DMS53 treated with DMSO at 0.1 percent for 48 hours (cell line): ENCODE measurements at regions not wholly inside any gene's neighbourhood (a gene's known extent, or its start where the extent isn't known, plus 50 kb on each side); places are given as distances from the start of the nearest gene placed in this dataset.
"Not testable (repeated sequence)": the region's sequence is repeated elsewhere in the genome, so short reads cannot be mapped to it uniquely, and the experiment has no call there.

Experiments used
- DNase-seq: peaks from one replicate; lab custom pipeline; 2025; ENCODE audit not compliant: unreplicated experiment; lab: John Stamatoyannopoulos, UW

DNA sequence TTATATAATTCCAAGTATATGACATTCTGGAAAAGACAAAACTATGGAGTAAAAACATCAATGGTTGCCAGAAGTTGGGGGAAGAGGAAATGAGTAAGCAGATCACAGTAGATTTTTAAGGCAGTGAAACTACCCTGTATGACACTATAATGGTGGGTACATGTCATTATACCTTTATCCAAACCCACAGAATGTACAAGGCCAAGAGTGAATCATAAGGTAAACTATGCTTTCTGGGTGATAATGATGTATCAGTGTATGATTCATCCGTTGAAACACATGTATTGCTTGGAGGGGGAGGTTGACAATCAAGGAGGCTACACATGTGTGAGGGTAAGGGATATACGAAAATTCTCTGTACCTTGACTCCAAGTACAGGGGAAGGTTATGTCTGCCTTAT lies 862.7 kb downstream of the PLA2G4A start:
- peak; percentile 50 for DNase-seq

DNA sequence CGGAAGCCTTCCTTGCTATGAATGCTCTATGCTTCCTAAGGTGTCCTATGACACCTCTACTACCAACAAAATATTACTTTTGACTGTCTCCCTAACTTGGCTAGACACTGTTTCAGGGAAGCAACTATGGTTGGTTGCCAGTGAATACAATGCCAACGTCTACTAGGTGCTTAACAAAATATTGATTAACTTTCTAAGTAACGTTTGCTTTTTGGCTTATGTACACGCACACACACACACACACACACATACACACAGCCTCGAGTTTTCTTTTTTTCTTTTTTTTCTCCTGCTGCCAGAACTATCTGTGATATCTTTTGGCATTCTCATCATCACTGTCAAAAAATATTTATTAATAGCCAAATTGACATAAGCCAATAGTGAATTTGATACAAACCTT lies 864.0 kb downstream of the PLA2G4A start:
- no peak for DNase-seq

DNA sequence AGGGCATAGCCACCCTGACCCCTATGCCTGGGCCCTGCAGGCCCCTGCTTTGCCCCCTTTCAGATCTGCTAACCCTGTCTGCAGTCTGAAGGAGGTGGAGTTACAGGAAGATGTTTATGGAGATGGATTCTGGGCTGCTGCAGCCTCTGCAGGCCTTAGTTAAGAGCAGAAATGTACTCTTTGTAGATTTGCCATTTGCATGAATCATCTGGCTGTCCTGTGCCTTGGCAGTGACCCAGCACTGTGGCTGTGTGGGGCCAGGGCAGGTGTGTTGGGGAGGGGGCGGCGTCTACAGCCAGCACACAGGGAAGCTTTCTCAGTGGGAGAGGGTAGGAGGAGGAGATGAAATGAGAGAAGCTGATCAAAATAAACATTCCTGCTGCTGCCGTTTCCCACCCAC lies 867.3 kb downstream of the PLA2G4A start:
- DNase-seq, result no peak

DNA sequence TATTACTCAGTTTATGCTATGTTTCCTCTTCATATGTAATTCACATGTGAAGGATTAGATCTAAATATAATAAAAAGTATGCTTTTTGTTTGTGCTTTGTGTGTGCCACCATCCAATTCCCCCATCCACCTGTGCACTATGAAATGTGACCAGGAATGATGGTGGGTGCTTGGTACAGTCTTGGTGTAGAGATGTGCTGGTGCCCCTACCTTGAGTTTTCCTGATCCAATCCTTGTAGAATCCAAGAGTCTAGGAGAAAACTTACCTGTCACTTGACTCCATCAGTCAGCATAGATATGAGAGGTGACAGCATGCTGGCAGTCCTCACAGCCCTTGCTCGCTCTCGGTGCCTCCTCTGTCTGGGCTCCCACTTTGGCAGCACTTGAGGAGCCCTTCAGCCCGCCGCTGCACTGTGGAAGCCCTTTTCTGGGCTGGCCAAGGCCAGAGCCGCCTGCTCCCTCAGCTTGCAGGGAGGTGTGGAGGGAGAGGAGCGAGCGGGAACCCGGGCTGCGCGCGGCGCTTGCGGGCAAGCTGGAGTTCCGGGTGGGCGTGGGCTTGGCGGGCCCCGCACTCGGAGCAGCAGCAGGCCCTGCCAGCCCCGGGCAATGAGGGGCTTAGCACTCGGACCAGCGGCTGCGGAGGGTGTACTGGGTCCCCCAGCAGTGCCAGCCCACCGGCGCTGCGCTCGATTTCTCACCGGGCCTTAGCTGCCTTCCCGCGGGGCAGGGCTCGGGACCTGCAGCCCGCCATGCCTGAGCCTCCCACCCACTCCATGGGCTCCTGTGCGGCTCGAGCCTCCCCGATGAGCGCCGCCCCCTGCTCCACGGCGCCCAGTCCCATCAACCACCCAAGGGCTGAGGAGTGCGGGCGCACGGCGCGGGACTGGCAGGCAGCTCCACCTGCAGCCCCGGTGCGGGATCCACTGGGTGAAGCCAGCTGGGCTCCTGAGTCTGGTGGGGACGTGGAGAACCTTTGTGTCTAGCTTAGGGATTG lies 874.7 kb downstream of the PLA2G4A start:
- not testable (repeated sequence) for DNase-seq

DNA sequence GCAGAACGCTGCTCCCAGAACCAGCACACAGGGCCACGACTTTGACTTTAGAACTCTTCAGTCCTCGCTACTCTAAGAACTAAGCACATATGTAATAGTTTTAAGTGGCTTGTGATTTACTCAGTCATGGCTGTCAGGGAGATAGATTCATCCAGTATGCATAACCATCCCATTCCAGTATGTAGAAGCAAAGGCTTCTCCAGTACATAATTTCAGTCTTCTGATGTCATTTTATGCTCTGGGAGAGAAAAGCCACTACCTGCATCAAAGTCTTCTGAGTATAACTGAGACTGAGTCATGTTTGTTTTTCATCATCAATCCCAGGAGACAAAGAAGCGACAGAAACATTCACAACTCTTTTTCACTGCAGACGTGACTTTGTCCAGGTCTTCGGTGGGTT lies 885.7 kb downstream of the PLA2G4A start:
- DNase-seq, result no peak

DNA sequence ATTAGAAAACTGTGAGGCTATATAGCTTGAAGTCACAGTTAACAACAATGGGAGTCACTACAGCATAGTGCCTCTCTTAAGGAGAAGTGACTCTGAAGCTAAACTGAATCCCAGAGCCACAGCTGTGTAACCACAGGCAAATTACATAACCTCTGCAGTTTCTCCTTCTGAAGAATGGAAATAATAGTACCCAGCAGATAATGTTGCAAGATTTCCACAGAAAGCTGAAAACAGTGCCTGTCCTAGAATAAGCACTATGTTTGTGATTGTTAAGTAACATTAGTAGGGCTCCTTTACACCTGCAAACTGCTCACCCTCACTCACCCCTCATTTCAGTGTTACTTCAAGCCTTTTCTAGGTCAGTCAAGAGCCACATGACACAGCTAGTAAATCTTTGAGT lies 886.7 kb downstream of the PLA2G4A start:
- DNase-seq, result no peak

DNA sequence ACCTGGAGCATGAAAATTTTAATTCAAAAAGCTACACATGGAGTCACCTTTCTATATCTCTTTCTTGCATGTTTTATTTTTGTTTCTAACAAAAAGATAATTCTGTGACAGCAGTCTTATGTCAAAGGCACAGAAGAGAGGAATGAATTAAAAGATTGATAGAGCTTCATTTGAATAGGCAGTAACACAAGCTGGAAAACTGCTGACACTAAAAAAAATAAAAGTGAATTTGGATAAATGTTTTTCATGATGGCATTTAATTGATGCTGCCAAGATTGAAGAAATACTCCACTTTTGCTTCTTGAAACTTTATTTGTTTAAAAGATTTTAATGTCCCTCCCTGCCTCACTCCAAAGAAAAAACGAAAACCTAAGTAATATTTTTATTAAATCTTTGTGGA lies 887.4 kb downstream of the PLA2G4A start:
- DNase-seq, result no peak

DNA sequence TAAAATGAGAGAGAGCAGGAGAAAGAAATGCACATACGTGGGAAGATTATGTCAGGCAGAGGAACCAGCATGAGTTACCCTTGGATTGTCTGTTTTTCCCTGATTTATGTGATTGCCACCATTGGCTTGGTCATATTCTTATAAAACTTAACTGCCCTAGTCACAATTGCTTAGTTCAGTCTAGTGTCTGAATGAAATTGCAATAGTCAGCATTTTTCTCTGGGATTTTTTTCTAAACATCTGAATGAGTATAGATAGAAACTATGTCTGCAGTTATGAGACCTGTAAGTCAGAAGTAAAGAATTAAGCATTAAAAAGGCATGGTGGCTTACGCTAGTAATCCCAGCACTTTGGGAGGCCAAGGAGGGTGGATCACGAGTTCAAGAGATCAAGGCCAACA lies 889.8 kb downstream of the PLA2G4A start:
- peak; percentile 42 for DNase-seq

DNA sequence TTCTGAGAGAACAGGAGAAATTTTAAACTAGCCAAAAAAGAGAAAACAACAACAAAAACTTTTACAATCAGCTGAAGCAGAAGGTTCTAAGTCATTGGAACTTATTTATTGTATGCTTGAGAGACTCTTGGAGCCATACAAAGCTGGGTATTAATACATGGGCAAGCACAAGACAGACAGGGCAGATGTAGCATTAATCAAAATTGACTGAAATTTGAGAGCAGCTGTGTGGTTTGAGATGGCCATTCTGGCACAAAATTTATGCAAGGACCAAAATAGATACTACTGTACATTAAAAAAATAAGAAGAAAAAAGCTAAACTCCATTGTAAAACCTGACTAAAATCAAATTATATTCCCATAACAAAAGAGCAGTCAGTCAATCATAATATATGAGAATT lies 892.5 kb downstream of the PLA2G4A start:
- DNase-seq, result no peak

DNA sequence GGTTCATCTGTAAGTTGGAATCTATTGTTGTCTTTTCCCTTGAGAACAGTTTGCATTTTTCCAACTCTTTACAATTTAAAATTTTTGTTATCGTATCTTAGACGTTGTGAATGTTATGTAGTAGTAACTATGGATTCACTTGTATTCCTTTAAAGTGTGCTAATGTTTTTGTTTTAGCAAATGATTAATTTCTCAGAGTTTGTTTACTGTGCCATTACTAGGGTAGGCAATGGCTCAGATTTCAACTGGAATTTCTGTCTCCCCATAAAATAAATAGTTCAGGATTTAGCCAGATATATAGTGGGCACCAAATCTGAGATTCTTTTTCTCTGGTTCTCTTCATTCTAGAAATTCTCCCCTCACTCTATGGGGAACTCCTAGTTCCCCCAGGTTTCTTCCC lies 896.5 kb downstream of the PLA2G4A start:
- no peak for DNase-seq

DNA sequence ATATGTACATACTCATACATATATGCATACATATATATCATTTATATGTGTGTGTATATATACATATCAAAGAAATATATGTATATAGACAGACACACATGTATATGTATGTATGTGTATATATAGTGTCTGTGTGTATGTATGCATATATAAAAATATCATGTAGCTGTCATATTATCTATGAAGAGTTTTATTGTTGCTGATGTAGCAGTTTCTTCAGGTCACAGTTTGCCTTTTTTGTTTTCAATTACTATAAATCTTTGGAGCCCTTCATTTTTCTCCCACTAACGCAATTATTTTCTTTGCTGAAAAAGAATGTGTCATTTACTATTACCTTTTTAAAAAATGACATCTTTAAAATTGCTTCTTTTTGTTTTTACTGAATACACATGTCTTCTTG lies 904.5 kb downstream of the PLA2G4A start:
- no peak for DNase-seq

DNA sequence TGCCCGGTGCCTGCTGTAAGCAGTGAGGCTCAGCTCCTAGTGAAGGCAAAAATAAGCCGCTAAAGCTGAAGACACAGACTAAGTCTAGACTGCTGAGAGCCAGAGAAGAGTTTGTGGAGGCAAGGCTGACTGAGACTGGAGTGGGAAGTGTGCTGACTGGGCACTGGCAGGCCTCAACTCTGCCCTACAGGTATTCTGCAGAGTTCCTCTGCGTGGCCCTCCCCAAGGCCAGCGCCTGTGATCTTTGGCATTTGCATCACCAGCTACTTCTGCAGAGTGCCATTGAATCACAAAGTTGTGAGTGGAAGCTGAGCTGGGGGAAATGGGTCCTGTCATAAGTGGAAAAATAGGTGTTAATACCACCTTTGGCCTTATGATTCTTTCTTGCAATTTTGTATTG lies 905.7 kb downstream of the PLA2G4A start:
- no peak for DNase-seq

DNA sequence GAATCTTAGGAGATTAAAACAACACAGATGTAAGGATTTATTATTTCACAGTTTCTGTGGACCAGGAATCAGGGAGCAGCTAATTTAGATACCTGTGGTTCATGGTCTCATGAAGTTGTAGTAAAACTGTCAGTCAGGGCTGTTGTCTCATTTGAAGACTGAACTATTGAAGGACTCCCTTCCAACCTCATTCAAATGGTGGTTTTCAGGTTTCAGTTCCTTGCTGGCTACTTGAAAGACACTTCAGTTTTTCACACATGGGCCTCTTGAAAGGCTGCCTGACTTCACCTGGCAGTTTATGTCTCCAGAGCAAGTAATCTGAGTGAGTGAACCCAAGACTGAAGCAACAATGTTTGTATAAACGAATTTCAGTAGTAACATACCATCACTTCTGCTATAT lies 915.9 kb downstream of the PLA2G4A start:
- no peak for DNase-seq

DNA sequence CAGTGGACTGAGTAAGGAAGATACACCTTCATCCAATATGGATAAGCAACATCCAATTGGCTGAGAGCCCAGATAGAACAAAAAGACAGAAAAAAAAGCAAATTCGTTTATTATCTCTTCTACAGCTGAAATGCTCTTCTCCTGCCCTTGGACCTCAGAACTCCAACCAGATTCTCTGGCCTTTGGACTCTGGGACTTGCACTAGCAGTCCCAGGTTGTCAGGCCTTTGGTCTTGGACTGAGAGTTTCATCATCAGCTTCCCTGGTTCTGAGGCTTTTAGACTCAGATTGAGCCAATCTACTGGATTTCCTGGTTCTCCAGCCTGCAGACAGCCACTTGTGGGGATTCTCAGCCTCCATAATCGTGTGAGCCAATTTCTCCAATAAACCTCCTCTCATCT lies 926.8 kb downstream of the PLA2G4A start:
- DNase-seq, result no peak

DNA sequence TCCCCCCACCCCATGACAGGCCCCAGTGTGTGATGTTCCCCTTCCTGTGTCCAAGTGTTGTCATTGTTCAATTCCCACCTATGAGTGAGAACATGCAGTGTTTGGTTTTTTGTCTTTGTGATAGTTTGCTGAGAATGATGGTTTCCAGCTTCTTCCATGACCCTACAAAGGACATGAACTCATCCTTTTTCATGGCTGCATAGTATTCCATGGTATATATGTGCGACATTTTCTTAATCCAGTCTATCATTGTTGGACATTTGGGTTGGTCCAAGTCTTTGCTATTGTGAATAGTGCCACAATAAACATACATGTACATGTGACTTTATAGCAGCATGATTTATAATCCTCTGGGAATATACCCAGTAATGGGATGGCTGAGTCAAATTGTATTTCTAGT lies 927.9 kb downstream of the PLA2G4A start:
- not testable (repeated sequence) for DNase-seq

DNA sequence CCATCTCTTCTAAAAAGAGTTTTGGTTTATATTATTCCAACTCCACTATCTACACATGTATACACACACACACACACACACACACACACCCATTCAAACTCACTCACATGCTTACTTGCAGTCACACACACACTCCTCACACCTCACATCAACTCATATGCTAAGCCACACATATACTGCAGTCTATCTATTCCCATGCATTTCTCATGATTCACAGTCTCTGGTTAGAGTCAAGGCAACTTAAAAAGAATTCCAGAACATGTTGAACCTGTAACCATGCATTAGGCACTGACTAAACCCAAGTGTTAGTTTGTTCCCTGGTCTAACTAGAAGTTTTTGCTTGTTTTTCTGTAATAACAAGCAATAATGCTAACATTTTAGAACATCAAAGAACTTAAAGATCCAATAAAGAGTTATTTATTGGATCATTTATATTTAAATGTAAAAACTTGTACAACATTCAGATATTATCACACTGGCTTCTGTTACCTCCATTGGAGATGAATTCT lies 931.1 kb downstream of the PLA2G4A start:
- DNase-seq, result no peak

DNA sequence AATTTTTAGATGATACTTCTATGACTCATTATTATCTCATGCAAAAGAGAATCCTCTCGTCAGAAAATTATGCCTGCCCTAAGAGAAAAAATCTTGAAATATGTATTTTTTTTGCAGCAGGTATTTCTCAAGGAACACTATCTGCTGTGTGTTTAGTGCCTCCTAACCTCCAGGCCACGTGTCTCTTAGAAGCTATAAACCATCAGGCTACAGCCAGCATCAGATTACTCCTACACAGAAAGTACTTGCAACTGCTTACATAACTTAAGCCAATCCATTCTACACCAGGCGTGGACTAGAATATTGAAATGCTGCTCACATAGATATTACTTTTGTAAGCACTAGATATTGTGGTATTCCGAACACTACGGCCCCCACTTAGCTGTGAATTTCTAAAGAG lies 933.4 kb downstream of the PLA2G4A start:
- no peak for DNase-seq

DNA sequence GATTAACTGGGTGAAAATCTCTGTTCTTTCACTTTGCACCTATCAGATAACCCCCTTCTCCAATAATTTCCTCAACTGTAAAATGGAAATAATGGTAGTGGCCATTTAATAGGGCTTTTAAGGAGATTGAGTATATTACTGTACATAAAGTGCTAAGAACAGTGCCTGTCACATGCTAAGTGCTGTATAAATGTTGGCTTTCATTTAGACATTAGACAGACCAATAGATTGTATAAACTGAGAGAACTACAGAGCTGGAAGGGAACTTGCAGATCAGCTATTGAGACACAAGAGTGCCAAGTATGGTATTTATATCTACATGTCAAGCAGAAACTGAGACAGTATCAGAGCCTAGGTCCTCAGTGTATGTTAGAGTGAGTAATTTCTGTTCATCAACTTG lies 934.7 kb downstream of the PLA2G4A start:
- DNase-seq, result no peak

DNA sequence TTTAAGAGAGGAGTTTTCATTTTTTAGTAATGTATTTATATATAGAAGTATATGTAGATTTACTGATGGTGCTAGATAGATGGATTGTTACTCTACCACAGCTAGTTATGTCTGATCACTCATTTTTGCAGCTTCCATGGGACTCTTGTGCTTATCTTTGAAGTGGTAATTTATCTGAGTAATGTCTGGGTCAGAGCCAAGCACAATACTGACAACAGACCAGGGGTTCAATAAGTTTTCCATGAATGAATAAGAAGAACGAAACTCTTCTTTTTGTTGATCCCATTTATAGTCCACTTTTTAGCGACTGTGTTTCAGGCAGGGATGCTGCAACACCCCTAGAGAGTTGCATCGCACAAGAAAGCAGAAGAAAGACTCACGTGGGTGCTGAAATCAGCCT lies 935.2 kb downstream of the PLA2G4A start:
- no peak for DNase-seq

DNA sequence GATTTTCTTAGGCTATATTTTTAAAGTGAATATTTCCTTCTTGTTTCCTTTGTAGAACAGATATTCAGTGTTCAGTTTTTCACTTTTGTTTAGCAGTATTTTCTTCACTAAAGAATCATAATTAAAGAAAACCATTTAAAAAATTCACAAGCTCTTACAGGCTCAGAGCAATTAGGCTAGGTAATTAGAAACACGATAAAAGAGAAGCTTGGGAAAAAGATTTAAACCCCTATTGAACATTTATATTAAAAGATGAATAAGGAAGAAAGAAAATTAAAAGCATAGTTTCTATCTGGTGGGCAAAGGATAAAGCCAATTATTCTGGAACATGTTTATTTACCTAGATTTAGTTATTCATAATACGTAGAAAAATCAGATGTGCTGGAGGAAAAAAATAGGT lies 942.6 kb downstream of the PLA2G4A start:
- DNase-seq, result no peak

DNA sequence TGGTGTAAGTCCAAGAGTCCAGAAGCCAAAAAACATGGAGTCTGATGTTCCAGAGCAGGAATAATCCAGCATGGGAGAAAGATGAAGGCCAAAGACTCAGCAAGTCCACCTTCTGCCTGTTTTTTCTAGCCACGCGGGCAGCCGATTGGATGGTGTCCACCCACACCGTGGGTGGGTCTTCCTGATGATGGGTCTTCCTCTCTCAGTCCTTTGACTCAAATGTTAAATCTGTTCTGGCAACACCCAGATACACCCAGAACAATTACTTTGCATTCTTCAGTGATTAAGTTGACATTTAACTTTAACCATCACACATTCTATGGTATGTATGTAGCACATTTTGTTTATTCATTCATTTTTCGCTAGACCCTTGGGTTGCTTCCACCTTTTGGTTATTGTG lies 944.4 kb downstream of the PLA2G4A start:
- DNase-seq, result no peak

DNA sequence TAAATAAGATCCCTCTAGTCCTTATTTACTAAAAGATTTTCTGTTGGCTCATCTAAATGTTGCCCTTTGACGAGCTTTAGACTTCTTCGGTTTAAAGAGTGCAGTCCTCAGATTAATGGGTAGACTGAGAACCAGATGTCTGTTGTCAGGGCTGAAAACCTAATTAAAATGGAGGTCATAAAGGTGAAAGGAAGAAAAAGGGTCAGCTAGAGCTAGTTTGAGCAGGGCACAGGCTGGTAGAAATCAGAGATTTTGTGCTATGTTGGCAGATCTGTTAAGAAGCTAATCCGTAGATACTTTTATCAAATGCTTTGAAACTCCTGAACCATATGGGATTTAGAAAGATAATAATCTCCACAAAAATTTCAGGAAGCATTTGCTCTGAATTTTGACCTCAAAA lies 959.0 kb downstream of the PLA2G4A start:
- DNase-seq, result no peak

DNA sequence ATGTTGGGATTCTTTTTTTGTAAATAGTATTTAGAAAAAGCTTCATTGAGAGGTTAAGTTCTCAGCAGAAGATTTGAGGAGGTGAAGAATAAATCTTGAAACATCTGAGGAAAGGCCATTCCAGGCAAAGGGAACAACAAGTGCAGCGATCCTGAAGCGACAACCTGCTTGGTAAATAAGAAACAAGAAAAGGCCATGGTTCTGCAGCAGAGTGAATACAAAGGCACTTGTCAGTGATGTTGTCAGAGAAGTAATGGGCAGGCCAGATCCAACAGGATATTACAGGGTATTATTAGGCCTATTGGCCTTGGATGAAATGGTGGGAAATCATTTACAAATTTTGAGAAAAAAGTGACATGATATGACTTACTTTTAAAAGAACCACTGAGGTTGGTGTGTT lies 960.0 kb downstream of the PLA2G4A start:
- DNase-seq, result no peak
